Chondrocyte (in vitro differentiated cells): ENCODE measurements at regions not wholly inside any gene's neighbourhood (a gene's known extent, or its start where the extent isn't known, plus 50 kb on each side); places are given as distances from the start of the nearest gene placed in this dataset.

Source experiments
- DNase-seq: peaks from one replicate; pipeline ENCODE4 v3.0.0; 2021; ENCODE audit warnings: mixed read lengths, low spot score
- H3K27ac Mint-ChIP-seq: one replicate; pipeline ENCODE4 v1.8.0; 2021; ENCODE audit warnings: mild to moderate bottlenecking, moderate library complexity, mixed read lengths; ENCODE audit not compliant: unreplicated experiment
- H3K27me3 Mint-ChIP-seq: 2 replicates; pipeline ENCODE4 v1.8.0; 2021; ENCODE audit warnings: low read depth, mixed read lengths
- H3K36me3 Mint-ChIP-seq: 2 replicates; pipeline ENCODE4 v1.8.0; 2021; ENCODE audit warnings: low read depth, mixed read lengths
- H3K4me1 Mint-ChIP-seq: 2 replicates; pipeline ENCODE4 v1.8.0; 2021; ENCODE audit warnings: low read depth, mild to moderate bottlenecking, mixed read lengths
- H3K4me3 Mint-ChIP-seq: one replicate; pipeline ENCODE4 v1.8.0; 2021; ENCODE audit warnings: mild to moderate bottlenecking, moderate library complexity, mixed read lengths; ENCODE audit not compliant: unreplicated experiment
- H3K9me3 Mint-ChIP-seq: 2 replicates; pipeline ENCODE4 v1.8.0; 2021; ENCODE audit warnings: low read depth, mixed read lengths
- TF ChIP-seq, protein P1 (sequence below): fragments of 200-600 bp; sonication (generic); IDR thresholded peaks from 2 replicates; pipeline ENCODE4 v1.5.0; 2021; ENCODE audit warnings: antibody characterized with exemption, mild to moderate bottlenecking, moderate library complexity

DNA sequence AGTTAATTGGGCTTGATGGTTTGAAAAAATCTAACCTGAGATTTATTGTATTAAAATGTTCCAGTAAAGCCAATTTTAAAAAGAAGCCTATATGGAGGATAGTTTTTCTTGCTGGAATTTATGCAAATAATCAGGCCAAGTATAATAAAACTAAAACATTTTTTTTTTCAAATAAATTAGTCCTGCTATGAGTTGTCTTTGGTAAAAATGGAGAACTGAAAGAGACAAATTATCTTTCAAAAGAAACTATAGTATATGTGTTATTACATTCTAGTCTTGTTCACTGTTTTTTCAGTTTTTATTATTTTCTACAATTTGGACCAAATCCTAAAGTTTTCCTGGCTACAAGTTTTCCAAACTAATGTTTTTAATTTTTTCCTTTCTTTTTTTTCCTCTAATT is 468.9 kb downstream of the UQCRFS1 start:
- H3K27ac Mint-ChIP-seq: no peak overlapping the region

DNA sequence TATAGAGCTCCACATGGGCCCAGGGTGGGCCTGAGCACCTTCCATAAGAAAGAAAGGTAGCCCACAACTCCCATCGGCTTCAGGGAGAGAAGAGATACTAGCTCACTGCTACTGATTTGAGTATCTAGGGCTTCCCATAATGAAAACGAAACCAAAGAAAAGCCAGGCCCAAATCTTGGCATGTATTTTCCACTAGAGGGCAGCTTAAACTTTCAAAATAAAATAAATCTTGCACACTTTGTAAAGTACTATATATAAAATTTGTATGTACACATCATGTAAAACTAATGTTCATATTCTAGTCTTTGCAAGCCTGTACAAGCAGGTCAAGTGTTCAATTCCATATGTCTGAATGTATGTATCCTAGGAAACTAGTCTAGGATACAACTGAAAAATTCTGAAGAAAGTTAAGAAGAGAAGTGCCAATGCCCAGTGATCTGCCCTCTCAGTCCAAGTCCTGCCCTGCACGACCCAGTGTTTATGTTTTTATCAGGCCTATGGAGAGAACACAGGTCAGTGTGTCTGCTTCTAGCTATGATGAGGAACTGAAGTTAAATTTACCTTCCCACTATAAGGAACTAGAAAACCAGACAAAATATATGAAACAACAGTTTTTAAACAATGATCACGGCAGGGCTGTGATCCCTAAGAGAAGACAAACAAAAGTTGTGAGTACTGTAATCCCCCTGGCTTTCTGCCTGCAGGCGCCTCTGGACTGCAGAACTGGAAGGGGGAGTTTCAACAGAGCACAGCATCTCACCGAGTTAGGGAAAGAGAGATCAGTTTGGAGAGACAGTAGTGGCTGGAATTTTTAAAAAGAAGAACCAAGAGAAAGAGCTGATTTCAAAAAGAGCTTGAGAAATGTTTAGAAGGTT is 475.7 kb downstream of the UQCRFS1 start:
- H3K36me3 Mint-ChIP-seq: no peaks in the 10 kb centered on the region
- H3K27me3 Mint-ChIP-seq: peaks cover 6% of the 10 kb centered on the region

More for the DNA sequence above, 468.9 kb downstream of the UQCRFS1 start:
- DNase-seq: no peak
- H3K4me1 Mint-ChIP-seq: no peaks in the 10 kb centered on the region
- H3K9me3 Mint-ChIP-seq: no peaks in the 10 kb centered on the region
- H3K27me3 Mint-ChIP-seq: peaks cover 25% of the 10 kb centered on the region
- TF ChIP-seq, protein P1, sequence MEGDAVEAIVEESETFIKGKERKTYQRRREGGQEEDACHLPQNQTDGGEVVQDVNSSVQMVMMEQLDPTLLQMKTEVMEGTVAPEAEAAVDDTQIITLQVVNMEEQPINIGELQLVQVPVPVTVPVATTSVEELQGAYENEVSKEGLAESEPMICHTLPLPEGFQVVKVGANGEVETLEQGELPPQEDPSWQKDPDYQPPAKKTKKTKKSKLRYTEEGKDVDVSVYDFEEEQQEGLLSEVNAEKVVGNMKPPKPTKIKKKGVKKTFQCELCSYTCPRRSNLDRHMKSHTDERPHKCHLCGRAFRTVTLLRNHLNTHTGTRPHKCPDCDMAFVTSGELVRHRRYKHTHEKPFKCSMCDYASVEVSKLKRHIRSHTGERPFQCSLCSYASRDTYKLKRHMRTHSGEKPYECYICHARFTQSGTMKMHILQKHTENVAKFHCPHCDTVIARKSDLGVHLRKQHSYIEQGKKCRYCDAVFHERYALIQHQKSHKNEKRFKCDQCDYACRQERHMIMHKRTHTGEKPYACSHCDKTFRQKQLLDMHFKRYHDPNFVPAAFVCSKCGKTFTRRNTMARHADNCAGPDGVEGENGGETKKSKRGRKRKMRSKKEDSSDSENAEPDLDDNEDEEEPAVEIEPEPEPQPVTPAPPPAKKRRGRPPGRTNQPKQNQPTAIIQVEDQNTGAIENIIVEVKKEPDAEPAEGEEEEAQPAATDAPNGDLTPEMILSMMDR: no peak
- no peak overlapping the region for H3K4me3 Mint-ChIP-seq
- no peaks in the 10 kb centered on the region for H3K36me3 Mint-ChIP-seq

DNA sequence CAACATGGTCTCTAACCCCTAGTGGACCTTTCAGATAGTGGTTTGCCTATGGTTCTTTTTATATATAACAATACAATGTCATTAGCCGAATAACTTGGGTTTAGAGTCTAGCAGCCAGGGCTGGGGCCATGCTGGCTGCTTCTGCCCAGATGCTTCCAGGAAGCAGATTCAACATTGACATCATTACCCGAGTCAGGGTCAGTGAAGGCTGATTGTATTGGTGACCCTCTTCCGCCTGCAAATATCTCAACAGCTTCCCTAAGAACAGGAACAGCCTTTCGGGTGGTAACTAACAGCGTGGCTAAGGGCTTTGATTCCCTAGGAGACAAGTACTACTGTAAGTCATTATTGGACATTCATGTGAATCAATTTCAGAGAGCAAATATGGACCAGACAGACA is 476.4 kb downstream of the UQCRFS1 start:
- Mint-ChIP-seq H3K27me3 (peaks cover 6% of the 10 kb centered on the region), H3K4me1 (peaks cover 4% of the 10 kb centered on the region), H3K36me3 (no peaks in the 10 kb centered on the region), H3K27ac (no peak overlapping the region), H3K4me3 (no peak overlapping the region), H3K9me3 (peaks cover 10% of the 10 kb centered on the region)
- no peak for DNase-seq
- TF ChIP-seq, protein P1: no peak

More for the DNA sequence above, 475.7 kb downstream of the UQCRFS1 start:
- H3K27ac Mint-ChIP-seq: no peak overlapping the region
- DNase-seq: no peak
- TF ChIP-seq, protein P1: peak; percentile 88
- peaks cover 4% of the 10 kb centered on the region for H3K4me1 Mint-ChIP-seq
- H3K9me3 Mint-ChIP-seq: peaks cover 10% of the 10 kb centered on the region
- no peak overlapping the region for H3K4me3 Mint-ChIP-seq

DNA sequence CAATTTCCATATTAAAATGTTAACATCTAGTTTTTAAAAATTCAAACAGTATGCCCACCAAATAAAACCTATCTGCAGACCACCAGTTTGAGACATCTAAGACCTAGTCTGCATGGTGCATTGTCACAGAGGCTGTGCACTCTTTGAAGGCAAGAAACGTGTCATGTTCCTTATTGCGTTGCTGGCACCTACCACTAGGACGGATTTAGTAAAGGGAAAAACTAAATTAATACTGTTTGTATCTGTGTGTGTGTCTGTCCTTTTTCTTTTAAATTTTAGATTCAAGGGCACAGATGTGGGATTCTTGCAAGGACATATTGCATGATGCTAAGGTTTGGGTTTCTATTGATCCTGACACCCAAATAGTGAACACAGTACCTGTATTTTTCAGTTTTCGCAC is 481.4 kb downstream of the UQCRFS1 start:
- H3K9me3 Mint-ChIP-seq: peaks cover 10% of the 10 kb centered on the region
- no peak overlapping the region for H3K4me3 Mint-ChIP-seq
- DNase-seq: no peak
- no peak overlapping the region for H3K27ac Mint-ChIP-seq
- peaks cover under 1% of the 10 kb centered on the region for H3K4me1 Mint-ChIP-seq
- no peaks in the 10 kb centered on the region for H3K36me3 Mint-ChIP-seq
- TF ChIP-seq, protein P1: peak; percentile 25
- H3K27me3 Mint-ChIP-seq: peaks cover 23% of the 10 kb centered on the region

DNA sequence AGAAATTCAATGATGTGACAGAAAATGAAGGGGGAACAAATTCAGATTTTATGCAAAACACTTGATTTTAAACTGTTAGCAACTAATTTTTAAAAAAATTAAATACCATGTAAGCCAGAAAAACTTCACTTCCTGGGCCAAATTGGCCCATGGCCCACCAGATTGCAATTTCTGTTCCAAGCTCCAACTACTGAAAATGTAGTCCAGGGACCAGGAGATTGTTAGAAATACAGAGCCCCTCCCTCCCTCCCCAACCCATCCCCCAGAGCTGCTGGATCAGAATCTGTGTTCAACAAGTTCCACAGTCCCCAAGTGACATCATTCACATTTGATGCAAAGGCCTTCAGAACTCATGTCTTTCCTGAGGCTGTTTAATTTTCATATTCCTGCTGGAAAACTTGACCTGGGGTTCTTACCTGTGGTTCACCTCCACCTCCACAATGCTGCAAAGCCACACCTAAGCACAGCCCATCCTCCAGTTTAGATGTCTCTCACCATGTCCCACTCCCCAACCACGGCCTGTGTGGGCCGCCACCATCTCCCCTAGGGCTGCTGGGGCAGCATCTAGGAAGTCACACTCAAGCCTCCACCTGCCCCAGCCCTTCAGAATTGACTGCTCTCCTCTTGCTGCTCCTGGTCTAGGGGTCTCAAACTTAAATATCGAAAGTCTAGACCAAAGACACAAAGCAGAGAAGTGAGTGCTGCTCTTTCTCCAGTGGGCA is 482.0 kb downstream of the UQCRFS1 start:
- H3K4me3 Mint-ChIP-seq: no peak overlapping the region
- TF ChIP-seq, protein P1: no peak
- no peak overlapping the region for H3K27ac Mint-ChIP-seq
- H3K4me1 Mint-ChIP-seq: no peaks in the 10 kb centered on the region
- no peaks in the 10 kb centered on the region for H3K36me3 Mint-ChIP-seq
- H3K27me3 Mint-ChIP-seq: peaks cover 23% of the 10 kb centered on the region
- H3K9me3 Mint-ChIP-seq: peaks cover 10% of the 10 kb centered on the region
- DNase-seq: no peak
